ENCODE measurements at regions not wholly inside any gene's neighbourhood (a gene's known extent, or its start where the extent isn't known, plus 50 kb on each side); places are given as distances from the start of the nearest gene placed in this dataset.

DNA sequence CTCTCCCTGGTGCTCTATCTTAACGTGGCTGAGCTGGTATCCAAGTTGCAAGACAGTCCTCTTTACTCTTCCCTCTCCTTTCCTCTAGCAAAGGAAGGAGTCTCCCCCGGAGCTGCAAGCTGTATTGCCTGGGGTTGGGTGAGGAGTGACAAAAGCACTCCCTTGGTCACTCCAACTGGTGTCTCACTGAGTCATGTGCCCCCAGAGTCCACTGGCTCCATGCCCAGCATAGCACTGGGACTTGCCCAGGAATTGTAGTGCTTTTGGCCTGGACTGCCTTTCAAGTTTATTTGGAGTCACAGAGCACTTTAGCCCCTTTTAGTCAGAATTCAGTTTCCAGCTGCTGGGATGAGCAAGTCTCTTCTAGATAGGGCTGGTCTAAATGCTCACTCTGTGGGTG lies 82.6 kb upstream of the FST start:
- no peak for TF ChIP-seq CTCF (optimal IDR thresholded peaks at IDR 0.05 in 1 of 3, IDR thresholded peaks at IDR 0.05 in 1 of 3, conservative IDR thresholded peaks at IDR 0.05 in 1 of 3; ENCODE audit: extremely low read depth in 1 of 3, insufficient read depth in 2 of 3, low read length in 3 of 3)
- no peak for TF ChIP-seq EZH2 (IDR thresholded peaks at IDR 0.05; ENCODE audit: low read length)

Measured in keratinocyte (primary cell).